Testis (tissue), 2 donors: ENCODE measurements at regions not wholly inside any gene's neighbourhood (a gene's known extent, or its start where the extent isn't known, plus 50 kb on each side); places are given as distances from the start of the nearest gene placed in this dataset.

Experiments
- CTCF ChIP-seq, 3 experiments: fragments of 450-650 bp in 2 of 3; fragments of 200-600 bp in 1 of 3; sonication (generic) in 1 of 3; IDR thresholded peaks; one replicate each; pipeline ENCODE4 v1.5.1; 2016 to 2019; ENCODE audit warnings: antibody characterized with exemption in 3 of 3, mild to moderate bottlenecking in 2 of 3, moderate library complexity in 1 of 3
- POLR2A ChIP-seq: fragments of 450-650 bp; IDR thresholded peaks from one replicate; pipeline ENCODE4 v1.6.1; 2017; ENCODE audit warnings: antibody characterized with exemption, mild to moderate bottlenecking, moderate library complexity

- TF ChIP-seq CTCF (IDR thresholded peaks at IDR 0.05) (no peak), POLR2A (no peak)
These were observed 418.3 kb downstream of the GPAM start for GRCh38 chr10:111765216-111765615.
